HT-29 (cell line): ENCODE measurements at regions not wholly inside any gene's neighbourhood (a gene's known extent, or its start where the extent isn't known, plus 50 kb on each side); places are given as distances from the start of the nearest gene placed in this dataset.
A peak's percentile ranks its signal among the peaks of the same experiment; 100 is the strongest.

Source experiments
- DNase-seq: peaks from one replicate; pipeline ENCODE4 v3.0.0-alpha.2; 2015; ENCODE audit warnings: low spot score

- DNase-seq, result no peak
Observed at GRCh38 chr13:85095418-85096272, 703.6 kb downstream of the SLITRK6 start.

DNA sequence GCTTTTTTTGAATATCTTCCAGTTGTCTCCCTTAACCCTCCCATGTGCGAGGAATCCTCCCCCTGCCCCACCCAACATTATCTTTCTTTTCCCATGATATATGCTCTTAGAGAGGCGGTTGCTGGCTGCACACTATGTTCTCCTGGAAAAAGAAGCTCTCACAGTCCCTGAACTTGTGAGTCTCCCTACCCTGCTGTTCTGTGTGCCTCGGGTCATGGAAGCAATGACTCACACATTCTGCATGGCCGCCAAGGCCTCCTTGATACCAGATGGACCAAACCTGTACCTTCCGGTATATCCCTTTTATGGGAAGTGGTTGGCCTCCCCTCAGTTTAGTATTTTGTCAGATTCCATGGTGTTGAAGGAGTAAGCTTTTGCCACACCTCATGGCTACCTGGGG lies 705.4 kb downstream of the SLITRK6 start:
- no peak for DNase-seq

- no peak for DNase-seq
Observed at GRCh38 chr13:85091631-85092234, 707.5 kb downstream of the SLITRK6 start.

- no peak for DNase-seq
Observed at GRCh38 chr13:85089186-85089585, 710.0 kb downstream of the SLITRK6 start.

DNA sequence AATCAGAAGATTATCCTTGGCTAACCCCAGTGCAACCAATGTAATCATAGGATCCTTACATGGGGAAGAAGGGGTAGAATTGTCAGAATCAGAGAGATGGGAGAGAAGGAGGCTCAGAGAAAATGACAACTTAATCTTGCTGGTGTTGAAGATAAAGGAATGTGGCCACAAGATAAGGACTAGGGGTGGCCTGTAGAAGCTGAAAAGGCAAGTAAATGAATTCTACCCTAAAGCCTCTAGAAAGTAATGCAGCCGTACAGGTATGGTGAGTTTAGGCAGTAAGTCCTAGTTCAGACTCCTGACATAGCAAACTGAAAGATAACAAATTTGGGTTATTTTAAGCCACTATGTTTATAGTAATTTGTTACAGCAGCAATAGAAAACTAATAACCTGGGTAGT lies 718.5 kb downstream of the SLITRK6 start:
- DNase-seq, result no peak

GRCh38 chr13:85076343-85076742 lies 722.9 kb downstream of the SLITRK6 start:
- no peak for DNase-seq

GRCh38 chr13:85074543-85075313 lies 724.5 kb downstream of the SLITRK6 start:
- no peak for DNase-seq

- DNase-seq, result no peak
Observed at GRCh38 chr13:85068231-85068630, 731.0 kb downstream of the SLITRK6 start.

DNA sequence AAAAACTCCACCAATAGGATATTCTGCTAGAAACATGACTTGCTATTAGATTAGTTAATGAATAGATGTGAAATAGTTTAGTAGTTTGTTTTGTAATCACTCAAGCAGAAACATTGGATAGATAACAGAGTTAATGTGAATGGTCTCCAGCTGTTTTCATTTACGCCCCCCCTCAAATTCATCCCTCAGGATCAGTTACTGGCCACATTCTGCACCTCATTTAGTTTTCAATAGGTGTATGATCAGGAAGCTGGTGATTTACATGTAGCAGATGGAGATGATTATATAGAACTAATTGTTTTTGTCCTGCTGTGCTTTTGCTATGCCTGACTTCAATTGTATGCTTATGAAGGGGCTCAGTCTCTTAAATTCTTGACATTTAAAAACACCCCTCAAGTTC lies 759.0 kb downstream of the SLITRK6 start:
- DNase-seq, result no peak

DNA sequence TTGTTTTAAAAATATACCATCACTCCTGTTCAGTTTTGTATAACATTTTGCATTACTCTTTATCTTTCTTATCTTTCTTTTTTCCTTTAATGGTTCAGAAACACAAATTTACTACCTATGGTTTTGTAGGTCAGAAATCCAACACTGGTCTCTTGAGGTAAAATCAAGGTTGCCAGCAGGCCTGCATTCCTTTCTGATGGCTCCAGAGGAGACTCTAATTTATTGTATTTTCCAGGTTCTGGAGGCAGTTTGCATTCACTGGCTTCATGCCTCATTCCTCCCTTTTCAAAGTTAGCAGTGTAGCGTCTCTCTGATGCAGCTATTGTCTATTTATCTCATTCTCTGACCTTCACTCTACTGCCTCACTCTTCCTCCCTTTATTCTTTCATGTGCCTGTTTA lies 767.4 kb downstream of the SLITRK6 start:
- no peak for DNase-seq

GRCh38 chr13:85028035-85028434 lies 771.2 kb downstream of the SLITRK6 start:
- DNase-seq, result no peak

- DNase-seq, result no peak
Observed at GRCh38 chr13:85019121-85019520, 780.1 kb downstream of the SLITRK6 start.

- no peak for DNase-seq
Observed at GRCh38 chr13:85013006-85013405, 786.2 kb downstream of the SLITRK6 start.

DNA sequence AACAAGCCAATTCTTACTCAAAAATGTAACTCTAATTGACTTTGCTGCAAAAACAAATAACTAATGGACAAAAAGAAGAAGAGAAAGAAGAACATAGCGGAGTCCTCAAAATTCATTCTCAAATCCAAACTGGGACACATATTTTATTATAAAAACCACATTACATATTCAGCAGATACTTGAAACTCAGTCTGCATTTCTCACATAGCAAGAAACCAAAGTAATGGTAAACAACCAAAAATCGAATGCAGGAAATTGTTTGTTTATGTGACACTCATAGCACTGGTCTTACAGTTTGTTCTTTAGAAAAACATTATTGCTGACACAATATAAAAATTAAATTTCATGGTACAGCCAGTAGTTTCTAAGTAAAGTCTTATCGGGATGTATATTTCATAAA lies 789.8 kb downstream of the SLITRK6 start:
- DNase-seq, result no peak

- DNase-seq, result no peak
Observed at GRCh38 chr13:84999252-84999651, 800.0 kb downstream of the SLITRK6 start.

DNA sequence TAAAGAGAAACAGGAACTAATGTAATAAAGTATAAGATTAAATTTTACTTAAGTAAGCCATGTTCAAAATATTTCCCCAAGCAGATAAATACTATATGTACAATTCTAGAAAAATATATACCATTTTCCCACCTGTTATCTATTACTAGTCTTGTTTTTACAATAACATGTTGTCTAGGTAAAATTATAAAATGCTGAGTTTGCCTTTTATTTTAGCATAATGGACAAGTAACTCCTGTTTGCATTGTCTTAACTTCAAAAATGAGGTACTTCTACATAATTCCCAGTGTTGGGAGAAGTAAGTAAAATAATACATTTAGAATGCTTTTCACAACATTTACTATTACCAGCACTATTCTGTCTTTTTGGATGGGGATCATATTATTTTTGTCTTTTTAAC lies 800.5 kb downstream of the SLITRK6 start:
- DNase-seq, result no peak

- no peak for DNase-seq
Observed at GRCh38 chr13:84997858-84998257, 801.4 kb downstream of the SLITRK6 start.

DNA sequence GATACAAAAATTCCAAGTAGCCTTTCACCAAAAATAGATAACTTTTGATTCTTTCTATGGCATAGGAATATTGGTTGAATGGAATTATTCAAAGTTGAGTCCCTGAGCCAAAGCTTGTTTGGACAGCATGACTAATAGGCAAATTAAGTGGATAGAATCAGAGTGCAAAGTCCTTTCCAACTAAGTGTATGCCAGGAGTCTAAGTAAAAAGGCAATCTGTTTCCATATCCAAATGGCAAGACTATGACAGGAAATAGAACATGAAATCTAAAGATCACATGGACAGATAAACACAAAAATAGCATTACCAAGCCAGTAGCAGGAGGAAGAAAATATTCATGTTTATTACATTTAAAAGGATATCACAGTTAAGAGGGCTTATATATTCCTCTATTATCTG lies 804.6 kb downstream of the SLITRK6 start:
- DNase-seq, result peak; percentile 88

- DNase-seq, result peak; percentile 41
Observed at GRCh38 chr13:84985860-84986259, 813.4 kb downstream of the SLITRK6 start.

DNA sequence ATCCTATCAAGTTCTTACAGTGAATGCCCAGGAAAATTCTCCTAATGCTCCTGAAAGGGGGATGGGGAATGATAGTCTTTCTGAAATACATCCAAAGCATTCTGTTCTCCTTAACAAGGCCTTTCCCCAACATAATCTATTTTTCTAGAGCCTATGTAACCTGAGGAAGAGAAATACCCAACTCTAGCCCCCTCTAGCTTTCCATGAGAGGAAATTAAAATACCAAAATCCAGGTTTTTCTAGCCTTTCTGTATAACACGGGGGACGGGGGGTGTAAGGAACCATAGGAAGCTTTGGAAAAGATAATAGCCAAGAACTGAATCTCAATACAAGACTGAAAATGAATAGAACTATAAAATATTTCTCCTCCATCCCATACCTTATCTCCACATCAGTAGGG lies 815.9 kb downstream of the SLITRK6 start:
- no peak for DNase-seq

DNA sequence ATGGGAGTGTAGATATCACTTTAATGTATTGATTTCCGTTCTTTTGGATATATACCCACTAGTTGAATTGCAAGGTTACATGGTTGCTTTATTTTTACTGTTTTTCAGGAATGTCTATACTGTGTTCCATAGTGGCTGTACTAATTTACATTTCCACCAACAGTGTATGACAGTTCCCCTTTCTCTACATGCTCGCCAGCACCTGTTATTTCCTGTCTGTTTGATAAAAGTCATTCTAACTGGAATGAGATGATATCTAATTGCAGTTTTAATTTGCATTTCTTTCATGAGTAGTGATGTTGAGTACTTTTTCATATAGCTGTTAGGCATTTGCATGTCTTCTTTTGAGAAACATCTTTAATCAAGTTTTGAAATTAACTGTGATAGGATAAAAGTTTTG lies 818.6 kb downstream of the SLITRK6 start:
- no peak for DNase-seq

GRCh38 chr13:84978851-84979250 lies 820.4 kb downstream of the SLITRK6 start:
- DNase-seq, result no peak

DNA sequence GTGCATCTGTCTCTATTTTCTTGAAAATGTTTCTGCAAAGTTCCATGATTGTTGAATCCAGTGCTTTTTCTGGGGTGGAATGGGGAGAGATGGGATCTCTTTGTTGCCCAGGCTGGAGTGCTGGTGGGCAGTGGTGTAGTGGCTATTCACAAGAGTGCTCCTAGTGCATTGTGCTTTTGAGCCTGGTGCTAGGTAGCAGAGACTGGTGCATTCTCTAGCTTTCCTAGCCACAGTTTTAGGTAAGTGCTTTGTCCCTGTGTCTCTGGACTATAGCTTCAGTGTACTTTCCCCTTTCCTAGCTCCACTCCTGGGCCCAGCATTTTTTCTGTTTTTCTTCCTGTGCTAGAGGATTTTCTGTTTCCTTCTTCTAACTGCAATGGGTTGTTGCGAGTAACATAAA lies 825.6 kb downstream of the SLITRK6 start:
- no peak for DNase-seq
